ENCODE measurements at regions not wholly inside any gene's neighbourhood (a gene's known extent, or its start where the extent isn't known, plus 50 kb on each side); places are given as distances from the start of the nearest gene placed in this dataset.

GRCh38 chr10:78928330-78928729, 140.4 kb upstream of the ZMIZ1 start:
- no peak for TF ChIP-seq CTCF (IDR thresholded peaks at IDR 0.05 in 2 of 3, conservative IDR thresholded peaks at IDR 0.05 in 1 of 3; ENCODE audit: borderline replicate concordance in 1 of 3, insufficient read depth in 1 of 3, low read depth in 2 of 3, low read length in 2 of 3)
- no peak for TF ChIP-seq CBX3 (IDR thresholded peaks at IDR 0.05; ENCODE audit: low read depth)
- no peak for TF ChIP-seq ZBTB33 (IDR thresholded peaks at IDR 0.05; ENCODE audit: extremely low read depth, insufficient replicate concordance, low read length)
- no peak for TF ChIP-seq CEBPB (IDR thresholded peaks at IDR 0.05; ENCODE audit: low read depth)
- TF ChIP-seq ATF3 (IDR thresholded peaks at IDR 0.05): no peak
- no peak for TF ChIP-seq EZH2phosphoT487 (IDR thresholded peaks at IDR 0.05; ENCODE audit: borderline replicate concordance)
- TF ChIP-seq TCF7L2 (IDR thresholded peaks at IDR 0.05; ENCODE audit: borderline replicate concordance, extremely low read depth, insufficient read depth, insufficient read length): no peak
- TF ChIP-seq FOSL1 (IDR thresholded peaks at IDR 0.05; ENCODE audit: low read depth): no peak
- TF ChIP-seq REST (IDR thresholded peaks at IDR 0.05; ENCODE audit: low read depth): no peak
- no peak for TF ChIP-seq JUND (IDR thresholded peaks at IDR 0.05)
- TF ChIP-seq EZH2 (IDR thresholded peaks at IDR 0.05): no peak
- no peak for TF ChIP-seq MAX (IDR thresholded peaks at IDR 0.05)
- peak; percentile 22; the same call in 1 of the 2 replicates for TF ChIP-seq RAD21 (IDR thresholded peaks at IDR 0.05; ENCODE audit: low read depth)
- TF ChIP-seq POLR2A (IDR thresholded peaks at IDR 0.05; ENCODE audit: borderline replicate concordance, extremely low read depth, insufficient read depth, insufficient read length): no peak

All from HCT116 (cell line).